ENCODE measurements at regions not wholly inside any gene's neighbourhood (a gene's known extent, or its start where the extent isn't known, plus 50 kb on each side); places are given as distances from the start of the nearest gene placed in this dataset.
"Not testable (repeated sequence)": the region's sequence is repeated elsewhere in the genome, so short reads cannot be mapped to it uniquely, and the experiment has no call there.

GRCh38 chr14:21817010-21817409 lies 143.4 kb upstream of the OR4E1 start:
- H3K9me3 ChIP-seq (ENCODE audit: low read length); POLR2A ChIA-PET (ENCODE audit: unreplicated experiment); DNase-seq; H3K4me3 ChIP-seq (ENCODE audit: low read length); H3F3A ChIP-seq (ENCODE audit: low read length, unreplicated experiment); H3K9me2 ChIP-seq (replicated peaks; ENCODE audit: low read length); H3K9ac ChIP-seq (ENCODE audit: low read length); H3K36me3 ChIP-seq (ENCODE audit: low read depth, low read length); H3K27me3 ChIP-seq (ENCODE audit: low read length); H3K27ac ChIP-seq (ENCODE audit: low read length); intact Hi-C loops (cut with micrococcal nuclease); H3K79me2 ChIP-seq (ENCODE audit: low read length); H2AFZ ChIP-seq (ENCODE audit: low read length); H3K4me1 ChIP-seq (ENCODE audit: insufficient read depth, low read length); H4K20me1 ChIP-seq (ENCODE audit: low read length); H3K4me2 ChIP-seq (ENCODE audit: low read length); CTCF ChIA-PET; ATAC-seq; BruUV-seq (replicated peaks): not testable (repeated sequence)

GRCh38 chr14:21807975-21808374 lies 134.4 kb upstream of the OR4E1 start:
- no peaks in the 10 kb centered on the region for H3K9me2 ChIP-seq (replicated peaks; ENCODE audit: low read length)
- no peak overlapping the region for H3K9ac ChIP-seq (ENCODE audit: low read length)
- no TSS peak for BruUV-seq (replicated peaks)
- DNase-seq (no peak), ATAC-seq (no peak)
- no peak overlapping the region for H3K27ac ChIP-seq (ENCODE audit: low read length)
- no peaks in the 10 kb centered on the region for H3K4me1 ChIP-seq (ENCODE audit: insufficient read depth, low read length)
- H3K36me3 ChIP-seq (ENCODE audit: low read depth, low read length): no peaks in the 10 kb centered on the region
- CTCF ChIA-PET: no interaction called here
- H3K27me3 ChIP-seq (ENCODE audit: low read length): peaks cover 36% of the 10 kb centered on the region
- no peaks in the 10 kb centered on the region for H3K9me3 ChIP-seq (ENCODE audit: low read length)
- no peak overlapping the region for H3K4me2 ChIP-seq (ENCODE audit: low read length)
- no peaks in the 10 kb centered on the region for H4K20me1 ChIP-seq (ENCODE audit: low read length)
- no peak overlapping the region for H3K4me3 ChIP-seq (ENCODE audit: low read length)
- H2AFZ ChIP-seq (ENCODE audit: low read length): no peak overlapping the region
- no peaks in the 10 kb centered on the region for H3F3A ChIP-seq (ENCODE audit: low read length, unreplicated experiment)
- POLR2A ChIA-PET (ENCODE audit: unreplicated experiment): no interaction called here
- intact Hi-C loops (cut with micrococcal nuclease): no loop called here
- TF ChIP-seq EZH2 (IDR thresholded peaks at IDR 0.05; ENCODE audit: low read length, unreplicated experiment) (no peak), EZH2phosphoT487 (IDR thresholded peaks at IDR 0.05; ENCODE audit: borderline replicate concordance, low read length) (no peak), CTCF (conservative IDR thresholded peaks at IDR 0.05; ENCODE audit: low read depth, low read length) (no peak)
- no peaks in the 10 kb centered on the region for H3K79me2 ChIP-seq (ENCODE audit: low read length)

- no peak overlapping the region for H3K9ac ChIP-seq (ENCODE audit: low read length)
- BruUV-seq (replicated peaks): no TSS peak
- no peak overlapping the region for H2AFZ ChIP-seq (ENCODE audit: low read length)
- CTCF ChIA-PET: no interaction called here
- no peaks in the 10 kb centered on the region for H3K9me3 ChIP-seq (ENCODE audit: low read length)
- no peaks in the 10 kb centered on the region for H4K20me1 ChIP-seq (ENCODE audit: low read length)
- DNase-seq: no peak
- intact Hi-C loops (cut with micrococcal nuclease): no loop called here
- ATAC-seq: no peak
- TF ChIP-seq EZH2 (IDR thresholded peaks at IDR 0.05; ENCODE audit: low read length, unreplicated experiment) (no peak), EZH2phosphoT487 (IDR thresholded peaks at IDR 0.05; ENCODE audit: borderline replicate concordance, low read length) (no peak), CTCF (conservative IDR thresholded peaks at IDR 0.05; ENCODE audit: low read depth, low read length) (no peak)
- H3K36me3 ChIP-seq (ENCODE audit: low read depth, low read length): no peaks in the 10 kb centered on the region
- no peak overlapping the region for H3K4me2 ChIP-seq (ENCODE audit: low read length)
- no peak overlapping the region for H3K27ac ChIP-seq (ENCODE audit: low read length)
- H3K4me1 ChIP-seq (ENCODE audit: insufficient read depth, low read length): no peaks in the 10 kb centered on the region
- H3K4me3 ChIP-seq (ENCODE audit: low read length): no peak overlapping the region
- POLR2A ChIA-PET (ENCODE audit: unreplicated experiment): no interaction called here
- H3K79me2 ChIP-seq (ENCODE audit: low read length): no peaks in the 10 kb centered on the region
- H3F3A ChIP-seq (ENCODE audit: low read length, unreplicated experiment): no peaks in the 10 kb centered on the region
- H3K27me3 ChIP-seq (ENCODE audit: low read length): peaks cover 29% of the 10 kb centered on the region
- H3K9me2 ChIP-seq (replicated peaks; ENCODE audit: low read length): no peaks in the 10 kb centered on the region
Measured at GRCh38 chr14:21804981-21805380, 131.4 kb upstream of the OR4E1 start.
